ENCODE measurements at regions not wholly inside any gene's neighbourhood (a gene's known extent, or its start where the extent isn't known, plus 50 kb on each side); places are given as distances from the start of the nearest gene placed in this dataset.

- H3K4me1 ChIP-seq (ENCODE audit: control insufficient read depth in 1 of 2, insufficient read depth in 1 of 2, low read depth in 1 of 2, low read length in 1 of 2): no peaks in the 10 kb centered on the region
- H3K9me3 ChIP-seq: no peaks in the 10 kb centered on the region
- H3K36me3 ChIP-seq: no peaks in the 10 kb centered on the region
- H3K27me3 ChIP-seq: no peaks in the 10 kb centered on the region
- no peak overlapping the region for H3K4me3 ChIP-seq (ENCODE audit: low read depth in 1 of 2, low read length in 1 of 2)
- no peak overlapping the region for H3K27ac ChIP-seq
- TF ChIP-seq CTCF (IDR thresholded peaks at IDR 0.05): no peak
Measured at GRCh38 chr2:226050822-226051221, 651.3 kb downstream of the NYAP2 start.

GRCh38 chr2:226048611-226049010 is 649.1 kb downstream of the NYAP2 start:
- Histone ChIP-seq H3K27ac (no peak overlapping the region), H3K9me3 (no peaks in the 10 kb centered on the region), H3K4me3 (ENCODE audit: low read depth in 1 of 2, low read length in 1 of 2) (no peak overlapping the region), H3K4me1 (ENCODE audit: control insufficient read depth in 1 of 2, insufficient read depth in 1 of 2, low read depth in 1 of 2, low read length in 1 of 2) (no peaks in the 10 kb centered on the region), H3K27me3 (no peaks in the 10 kb centered on the region), H3K36me3 (no peaks in the 10 kb centered on the region)
- no peak for TF ChIP-seq CTCF (IDR thresholded peaks at IDR 0.05)

GRCh38 chr2:226045080-226045479 is 645.6 kb downstream of the NYAP2 start:
- no peaks in the 10 kb centered on the region for H3K4me1 ChIP-seq (ENCODE audit: control insufficient read depth in 1 of 2, insufficient read depth in 1 of 2, low read depth in 1 of 2, low read length in 1 of 2)
- H3K4me3 ChIP-seq (ENCODE audit: low read depth in 1 of 2, low read length in 1 of 2): no peak overlapping the region
- no peak overlapping the region for H3K27ac ChIP-seq
- no peaks in the 10 kb centered on the region for H3K9me3 ChIP-seq
- H3K27me3 ChIP-seq: no peaks in the 10 kb centered on the region
- H3K36me3 ChIP-seq: no peaks in the 10 kb centered on the region
- no peak for TF ChIP-seq CTCF (IDR thresholded peaks at IDR 0.05)

DNA sequence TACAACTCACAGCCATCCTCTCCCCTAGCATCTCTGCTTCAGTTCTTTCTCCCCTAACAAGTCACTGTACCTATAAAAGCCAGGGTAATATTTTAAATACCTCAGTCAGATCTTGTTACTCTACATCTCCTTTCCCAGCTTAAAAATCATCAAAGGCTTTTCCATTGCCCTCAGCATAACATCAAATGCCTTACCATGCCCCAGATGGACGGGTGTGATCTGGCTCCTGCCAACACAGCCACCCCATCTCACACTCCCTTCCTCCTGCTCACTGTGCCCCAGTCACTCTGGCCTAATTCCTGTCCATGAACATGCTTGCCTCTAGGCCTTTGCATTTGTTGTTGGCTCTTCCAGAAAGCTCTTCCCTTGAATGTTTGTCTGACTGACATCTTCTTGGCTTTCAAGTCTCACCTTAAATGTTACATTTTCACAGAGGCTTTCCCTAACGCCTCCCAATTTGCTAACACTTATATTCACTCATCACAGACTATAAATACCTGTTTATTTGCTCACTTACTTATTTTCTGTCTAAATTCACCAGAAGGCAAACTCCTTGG is 640.9 kb downstream of the NYAP2 start:
- no peaks in the 10 kb centered on the region for H3K36me3 ChIP-seq
- no peak overlapping the region for H3K4me3 ChIP-seq (ENCODE audit: low read depth in 1 of 2, low read length in 1 of 2)
- no peak for TF ChIP-seq CTCF (IDR thresholded peaks at IDR 0.05)
- H3K4me1 ChIP-seq (ENCODE audit: control insufficient read depth in 1 of 2, insufficient read depth in 1 of 2, low read depth in 1 of 2, low read length in 1 of 2): peaks cover 21 to 33% of the 10 kb centered on the region in 2 experiments
- H3K27me3 ChIP-seq: no peaks in the 10 kb centered on the region
- no peaks in the 10 kb centered on the region for H3K9me3 ChIP-seq
- H3K27ac ChIP-seq: no peak overlapping the region

- no peaks in the 10 kb centered on the region for H3K9me3 ChIP-seq
- no peaks in the 10 kb centered on the region for H3K36me3 ChIP-seq
- no peak for TF ChIP-seq CTCF (IDR thresholded peaks at IDR 0.05)
- H3K27ac ChIP-seq: peak overlapping the region; percentile 79
- peaks cover 26 to 44% of the 10 kb centered on the region in 2 experiments for H3K4me1 ChIP-seq (ENCODE audit: control insufficient read depth in 1 of 2, insufficient read depth in 1 of 2, low read depth in 1 of 2, low read length in 1 of 2)
- H3K4me3 ChIP-seq (ENCODE audit: low read depth in 1 of 2, low read length in 1 of 2): no peak overlapping the region
- H3K27me3 ChIP-seq: no peaks in the 10 kb centered on the region
Measured at GRCh38 chr2:226037526-226037925, 638.0 kb downstream of the NYAP2 start.

Data from neutrophil (primary cell).